HG03521 (cell line): ENCODE measurements at regions not wholly inside any gene's neighbourhood (a gene's known extent, or its start where the extent isn't known, plus 50 kb on each side); places are given as distances from the start of the nearest gene placed in this dataset.

Experiments
- ATAC-seq: cut with Tn5 transposase; IDR thresholded peaks from one replicate; pipeline ENCODE4 v1.9.1; 2021; ENCODE audit warnings: mild to moderate bottlenecking, moderate library complexity; ENCODE audit not compliant: unreplicated experiment

GRCh38 chr4:123788577-123788976, 392.0 kb downstream of the SPRY1 start:
- no peak for ATAC-seq

GRCh38 chr4:123790681-123791080, 394.1 kb downstream of the SPRY1 start:
- ATAC-seq: no peak

GRCh38 chr4:123802082-123802645, 405.6 kb downstream of the SPRY1 start:
- no peak for ATAC-seq

GRCh38 chr4:123802933-123803332, 406.3 kb downstream of the SPRY1 start:
- ATAC-seq: no peak

- ATAC-seq: no peak
Measured at GRCh38 chr4:123804196-123804721, 407.7 kb downstream of the SPRY1 start.

GRCh38 chr4:123806056-123806455, 409.5 kb downstream of the SPRY1 start:
- no peak for ATAC-seq

- no peak for ATAC-seq
Measured at GRCh38 chr4:123807187-123807586, 410.6 kb downstream of the SPRY1 start.

GRCh38 chr4:123807866-123808265, 411.3 kb downstream of the SPRY1 start:
- ATAC-seq: no peak

- ATAC-seq: no peak
Measured at GRCh38 chr4:123809864-123810263, 413.3 kb downstream of the SPRY1 start.

GRCh38 chr4:123812066-123812390, 415.4 kb downstream of the SPRY1 start:
- ATAC-seq: no peak

GRCh38 chr4:123813901-123814300, 417.3 kb downstream of the SPRY1 start:
- ATAC-seq: no peak

GRCh38 chr4:123816462-123816861, 419.9 kb downstream of the SPRY1 start:
- ATAC-seq: no peak

- no peak for ATAC-seq
Measured at GRCh38 chr4:123817025-123817688, 420.6 kb downstream of the SPRY1 start.

GRCh38 chr4:123819362-123820035, 422.9 kb downstream of the SPRY1 start:
- no peak for ATAC-seq

GRCh38 chr4:123821861-123822260, 425.3 kb downstream of the SPRY1 start:
- no peak for ATAC-seq

GRCh38 chr4:123822353-123822752, 425.8 kb downstream of the SPRY1 start:
- no peak for ATAC-seq

- ATAC-seq: no peak
Measured at GRCh38 chr4:123823244-123823643, 426.6 kb downstream of the SPRY1 start.

GRCh38 chr4:123824524-123824923, 427.9 kb downstream of the SPRY1 start:
- no peak for ATAC-seq

GRCh38 chr4:123825596-123826291, 429.1 kb downstream of the SPRY1 start:
- no peak for ATAC-seq

- ATAC-seq: no peak
Measured at GRCh38 chr4:123826896-123827295, 430.3 kb downstream of the SPRY1 start.

- no peak for ATAC-seq
Measured at GRCh38 chr4:123827511-123827910, 430.9 kb downstream of the SPRY1 start.

- ATAC-seq: no peak
Measured at GRCh38 chr4:123830930-123831329, 434.3 kb downstream of the SPRY1 start.
